Effector memory CD8-positive, alpha-beta T cell (primary cell): ENCODE measurements at regions not wholly inside any gene's neighbourhood (a gene's known extent, or its start where the extent isn't known, plus 50 kb on each side); places are given as distances from the start of the nearest gene placed in this dataset.
"Not testable (repeated sequence)": the region's sequence is repeated elsewhere in the genome, so short reads cannot be mapped to it uniquely, and the experiment has no call there.

Experiments used
- ATAC-seq: fragments of 150-1000 bp; cut with Tn5 transposase; replicated peaks from 2 replicates; pipeline ENCODE4 v1.10.0; 2021; ENCODE audit warnings: mild to moderate bottlenecking, moderate library complexity
- DNase-seq, 3 experiments: peaks; one replicate each; pipeline ENCODE4 v3.0.0; 2021
- H3K27ac Mint-ChIP-seq, 2 donors: one replicate each; pipeline ENCODE4 v1.8.0; 2022; ENCODE audit warnings: mild to moderate bottlenecking in 2 of 2, mixed read lengths in 2 of 2, moderate library complexity in 2 of 2
- H3K27me3 Mint-ChIP-seq, 2 donors: one replicate each; pipeline ENCODE4 v1.8.0; 2022; ENCODE audit warnings: mixed read lengths in 2 of 2
- H3K36me3 Mint-ChIP-seq: one replicate; pipeline ENCODE4 v1.8.0; 2022; ENCODE audit warnings: mild to moderate bottlenecking, moderate library complexity, mixed read lengths; ENCODE audit not compliant: insufficient read depth
- H3K4me1 Mint-ChIP-seq, 2 donors: one replicate each; pipeline ENCODE4 v1.8.0; 2022; ENCODE audit warnings: low read depth in 2 of 2, mixed read lengths in 2 of 2
- H3K4me3 Mint-ChIP-seq, 2 donors: one replicate each; pipeline ENCODE4 v1.8.0; 2022; ENCODE audit warnings: mild to moderate bottlenecking in 2 of 2, mixed read lengths in 2 of 2, moderate library complexity in 2 of 2
- H3K9me3 Mint-ChIP-seq, 2 donors: one replicate each; pipeline ENCODE4 v1.8.0; 2022; ENCODE audit warnings: mixed read lengths in 2 of 2

- not testable (repeated sequence) for ATAC-seq, H3K27me3 Mint-ChIP-seq, H3K9me3 Mint-ChIP-seq, H3K4me3 Mint-ChIP-seq, H3K4me1 Mint-ChIP-seq, H3K36me3 Mint-ChIP-seq, H3K27ac Mint-ChIP-seq, DNase-seq
These were observed 53.6 kb upstream of the PDPR start for GRCh38 chr16:70060521-70061027.

DNA sequence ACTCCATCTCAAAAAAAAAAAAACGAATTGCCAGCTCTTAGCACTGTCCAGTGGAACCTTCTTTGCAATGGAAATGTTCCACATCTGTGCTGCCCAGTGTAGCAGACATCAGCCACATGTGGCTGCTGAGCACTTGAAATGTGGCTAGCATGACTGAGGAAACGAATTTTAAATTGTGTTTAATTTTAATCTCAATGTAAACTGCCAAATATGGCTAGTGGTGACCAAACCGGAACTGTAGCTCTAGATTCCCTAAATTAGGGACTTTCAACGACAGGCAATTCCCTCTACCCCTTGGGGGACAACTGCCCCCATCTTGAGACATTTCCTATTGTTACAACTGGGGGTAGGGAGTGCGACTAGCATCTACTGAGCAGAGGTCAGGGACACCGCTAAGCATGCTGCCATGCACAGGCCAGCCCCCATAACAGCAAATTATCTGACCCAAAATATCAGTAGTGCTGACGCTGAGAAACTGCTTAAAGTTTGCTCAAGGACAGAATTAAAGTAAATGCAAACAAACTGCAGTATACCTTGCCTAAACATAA, 52.4 kb upstream of the PDPR start:
- ATAC-seq, H3K36me3 Mint-ChIP-seq, H3K4me3 Mint-ChIP-seq, H3K27ac Mint-ChIP-seq, DNase-seq, H3K4me1 Mint-ChIP-seq, H3K9me3 Mint-ChIP-seq, H3K27me3 Mint-ChIP-seq: not testable (repeated sequence)

GRCh38 chr16:70062947-70063346, 51.2 kb upstream of the PDPR start:
- not testable (repeated sequence) for H3K4me3 Mint-ChIP-seq, ATAC-seq, H3K36me3 Mint-ChIP-seq, H3K27me3 Mint-ChIP-seq, H3K27ac Mint-ChIP-seq, H3K9me3 Mint-ChIP-seq, H3K4me1 Mint-ChIP-seq, DNase-seq
